ENCODE measurements at regions not wholly inside any gene's neighbourhood (a gene's known extent, or its start where the extent isn't known, plus 50 kb on each side); places are given as distances from the start of the nearest gene placed in this dataset.
"Not testable (repeated sequence)": the region's sequence is repeated elsewhere in the genome, so short reads cannot be mapped to it uniquely, and the experiment has no call there.

GRCh38 chr15:96470681-96471310 lies 140.3 kb downstream of the NR2F2 start:
- DNase-seq (ENCODE audit: low read depth): no peak

GRCh38 chr15:96472681-96473080 lies 142.2 kb downstream of the NR2F2 start:
- DNase-seq (ENCODE audit: low read depth): no peak

GRCh38 chr15:96473556-96473955 lies 143.1 kb downstream of the NR2F2 start:
- no peak for DNase-seq (ENCODE audit: low read depth)

- peak; percentile 52 for DNase-seq (ENCODE audit: low read depth)
Measured at GRCh38 chr15:96474231-96474664, 143.7 kb downstream of the NR2F2 start.

GRCh38 chr15:96477227-96477626 lies 146.7 kb downstream of the NR2F2 start:
- no peak for DNase-seq (ENCODE audit: low read depth)

GRCh38 chr15:96484412-96484811 lies 153.9 kb downstream of the NR2F2 start:
- DNase-seq (ENCODE audit: low read depth): not testable (repeated sequence)

- DNase-seq (ENCODE audit: low read depth): no peak
Measured at GRCh38 chr15:96484830-96485229, 154.3 kb downstream of the NR2F2 start.

GRCh38 chr15:96487245-96487644 lies 156.7 kb downstream of the NR2F2 start:
- DNase-seq (ENCODE audit: low read depth): no peak

GRCh38 chr15:96491066-96491699 lies 160.7 kb downstream of the NR2F2 start:
- not testable (repeated sequence) for DNase-seq (ENCODE audit: low read depth)

GRCh38 chr15:96491700-96492644 lies 161.5 kb downstream of the NR2F2 start:
- DNase-seq (ENCODE audit: low read depth): peak; percentile 64

GRCh38 chr15:96494505-96494904 lies 164.0 kb downstream of the NR2F2 start:
- DNase-seq (ENCODE audit: low read depth): peak; percentile 52

GRCh38 chr15:96495386-96495785 lies 164.9 kb downstream of the NR2F2 start:
- DNase-seq (ENCODE audit: low read depth): no peak

GRCh38 chr15:96497951-96498350 lies 167.5 kb downstream of the NR2F2 start:
- no peak for DNase-seq (ENCODE audit: low read depth)

GRCh38 chr15:96500508-96500907 lies 170.0 kb downstream of the NR2F2 start:
- no peak for DNase-seq (ENCODE audit: low read depth)

- DNase-seq (ENCODE audit: low read depth): no peak
Measured at GRCh38 chr15:96501362-96501761, 170.9 kb downstream of the NR2F2 start.

- DNase-seq (ENCODE audit: low read depth): no peak
Measured at GRCh38 chr15:96502196-96502595, 171.7 kb downstream of the NR2F2 start.

- DNase-seq (ENCODE audit: low read depth): no peak
Measured at GRCh38 chr15:96503276-96503675, 172.8 kb downstream of the NR2F2 start.

- no peak for DNase-seq (ENCODE audit: low read depth)
Measured at GRCh38 chr15:96504371-96504770, 173.9 kb downstream of the NR2F2 start.

GRCh38 chr15:96505014-96505413 lies 174.5 kb downstream of the NR2F2 start:
- DNase-seq (ENCODE audit: low read depth): no peak

- DNase-seq (ENCODE audit: low read depth): no peak
Measured at GRCh38 chr15:96514607-96515285, 184.2 kb downstream of the NR2F2 start.

- DNase-seq (ENCODE audit: low read depth): no peak
Measured at GRCh38 chr15:96515371-96515770, 184.9 kb downstream of the NR2F2 start.

GRCh38 chr15:96521386-96521785 lies 190.9 kb downstream of the NR2F2 start:
- no peak for DNase-seq (ENCODE audit: low read depth)
